ENCODE measurements at regions not wholly inside any gene's neighbourhood (a gene's known extent, or its start where the extent isn't known, plus 50 kb on each side); places are given as distances from the start of the nearest gene placed in this dataset.

DNA sequence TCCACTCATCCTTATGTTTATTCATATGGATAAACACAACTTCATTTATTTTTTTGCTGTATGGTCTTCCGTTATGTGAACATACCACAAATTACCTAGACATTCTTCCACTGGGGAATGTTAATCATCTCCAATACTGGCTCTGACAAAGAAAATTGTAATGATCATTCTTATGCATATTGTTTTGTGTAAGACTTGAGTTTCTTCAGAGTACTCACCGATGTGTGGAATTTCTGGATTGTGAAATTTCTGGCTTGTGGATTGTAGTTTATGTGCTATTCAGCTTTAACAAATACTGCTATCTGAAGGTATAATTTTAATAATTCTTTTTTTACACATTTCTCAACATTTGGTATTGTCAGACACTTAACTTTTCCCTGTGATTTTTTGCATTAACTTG is 212.2 kb upstream of the THUMPD2 start:
- DNase-seq: no peak
- no peaks in the 10 kb centered on the region for H3K36me3 Mint-ChIP-seq (ENCODE audit: unreplicated experiment)
- TF ChIP-seq, protein P1, sequence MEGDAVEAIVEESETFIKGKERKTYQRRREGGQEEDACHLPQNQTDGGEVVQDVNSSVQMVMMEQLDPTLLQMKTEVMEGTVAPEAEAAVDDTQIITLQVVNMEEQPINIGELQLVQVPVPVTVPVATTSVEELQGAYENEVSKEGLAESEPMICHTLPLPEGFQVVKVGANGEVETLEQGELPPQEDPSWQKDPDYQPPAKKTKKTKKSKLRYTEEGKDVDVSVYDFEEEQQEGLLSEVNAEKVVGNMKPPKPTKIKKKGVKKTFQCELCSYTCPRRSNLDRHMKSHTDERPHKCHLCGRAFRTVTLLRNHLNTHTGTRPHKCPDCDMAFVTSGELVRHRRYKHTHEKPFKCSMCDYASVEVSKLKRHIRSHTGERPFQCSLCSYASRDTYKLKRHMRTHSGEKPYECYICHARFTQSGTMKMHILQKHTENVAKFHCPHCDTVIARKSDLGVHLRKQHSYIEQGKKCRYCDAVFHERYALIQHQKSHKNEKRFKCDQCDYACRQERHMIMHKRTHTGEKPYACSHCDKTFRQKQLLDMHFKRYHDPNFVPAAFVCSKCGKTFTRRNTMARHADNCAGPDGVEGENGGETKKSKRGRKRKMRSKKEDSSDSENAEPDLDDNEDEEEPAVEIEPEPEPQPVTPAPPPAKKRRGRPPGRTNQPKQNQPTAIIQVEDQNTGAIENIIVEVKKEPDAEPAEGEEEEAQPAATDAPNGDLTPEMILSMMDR (IDR thresholded peaks at IDR 0.05; ENCODE audit: partially characterized antibody, unreplicated experiment): no peak
- no peaks in the 10 kb centered on the region for H3K9me3 Mint-ChIP-seq (ENCODE audit: unreplicated experiment)
- H3K4me1 Mint-ChIP-seq (ENCODE audit: low read depth, unreplicated experiment): no peaks in the 10 kb centered on the region
- H3K4me3 Mint-ChIP-seq (ENCODE audit: unreplicated experiment): no peak overlapping the region
- H3K27ac Mint-ChIP-seq (ENCODE audit: unreplicated experiment): no peak overlapping the region
- H3K27me3 Mint-ChIP-seq (ENCODE audit: unreplicated experiment): no peaks in the 10 kb centered on the region

GRCh38 chr2:39990335-39990900 is 211.4 kb upstream of the THUMPD2 start:
- TF ChIP-seq, protein P1 (IDR thresholded peaks at IDR 0.05; ENCODE audit: partially characterized antibody, unreplicated experiment): no peak
- no peaks in the 10 kb centered on the region for H3K4me1 Mint-ChIP-seq (ENCODE audit: low read depth, unreplicated experiment)
- no peaks in the 10 kb centered on the region for H3K36me3 Mint-ChIP-seq (ENCODE audit: unreplicated experiment)
- H3K27ac Mint-ChIP-seq (ENCODE audit: unreplicated experiment): no peak overlapping the region
- no peaks in the 10 kb centered on the region for H3K9me3 Mint-ChIP-seq (ENCODE audit: unreplicated experiment)
- DNase-seq: no peak
- no peaks in the 10 kb centered on the region for H3K27me3 Mint-ChIP-seq (ENCODE audit: unreplicated experiment)
- no peak overlapping the region for H3K4me3 Mint-ChIP-seq (ENCODE audit: unreplicated experiment)

- H3K9me3 Mint-ChIP-seq (ENCODE audit: unreplicated experiment): no peaks in the 10 kb centered on the region
- H3K4me3 Mint-ChIP-seq (ENCODE audit: unreplicated experiment): no peak overlapping the region
- no peaks in the 10 kb centered on the region for H3K4me1 Mint-ChIP-seq (ENCODE audit: low read depth, unreplicated experiment)
- no peaks in the 10 kb centered on the region for H3K36me3 Mint-ChIP-seq (ENCODE audit: unreplicated experiment)
- TF ChIP-seq, protein P1 (IDR thresholded peaks at IDR 0.05; ENCODE audit: partially characterized antibody, unreplicated experiment): no peak
- DNase-seq: no peak
- H3K27me3 Mint-ChIP-seq (ENCODE audit: unreplicated experiment): no peaks in the 10 kb centered on the region
- no peak overlapping the region for H3K27ac Mint-ChIP-seq (ENCODE audit: unreplicated experiment)
These were observed 210.8 kb upstream of the THUMPD2 start for GRCh38 chr2:39989888-39990287.

DNA sequence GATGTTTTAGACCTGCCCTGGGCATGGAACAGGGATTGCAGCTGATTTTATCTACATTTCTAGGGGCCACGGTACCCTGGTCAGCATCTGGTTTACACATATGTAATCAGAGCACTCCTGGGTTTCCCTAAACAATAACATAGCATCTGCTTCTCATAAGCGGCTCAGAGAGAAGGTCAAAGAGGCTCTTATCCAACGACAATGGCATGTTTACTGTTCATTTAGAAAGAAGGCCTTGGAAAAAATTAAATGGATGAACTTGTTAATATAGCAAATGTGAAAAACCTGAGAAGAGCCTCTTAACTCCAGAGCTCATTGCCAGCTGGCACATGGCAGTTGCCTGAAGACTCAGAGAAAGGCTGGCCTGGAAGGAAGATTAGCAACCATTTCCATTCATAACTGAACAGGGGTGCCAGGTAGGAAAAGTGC is 202.8 kb upstream of the THUMPD2 start:
- DNase-seq: no peak
- H3K36me3 Mint-ChIP-seq (ENCODE audit: unreplicated experiment): no peaks in the 10 kb centered on the region
- TF ChIP-seq, protein P1 (IDR thresholded peaks at IDR 0.05; ENCODE audit: partially characterized antibody, unreplicated experiment): no peak
- H3K9me3 Mint-ChIP-seq (ENCODE audit: unreplicated experiment): peaks cover 2% of the 10 kb centered on the region
- no peaks in the 10 kb centered on the region for H3K27me3 Mint-ChIP-seq (ENCODE audit: unreplicated experiment)
- H3K27ac Mint-ChIP-seq (ENCODE audit: unreplicated experiment): no peak overlapping the region
- H3K4me3 Mint-ChIP-seq (ENCODE audit: unreplicated experiment): no peak overlapping the region
- H3K4me1 Mint-ChIP-seq (ENCODE audit: low read depth, unreplicated experiment): no peaks in the 10 kb centered on the region

DNA sequence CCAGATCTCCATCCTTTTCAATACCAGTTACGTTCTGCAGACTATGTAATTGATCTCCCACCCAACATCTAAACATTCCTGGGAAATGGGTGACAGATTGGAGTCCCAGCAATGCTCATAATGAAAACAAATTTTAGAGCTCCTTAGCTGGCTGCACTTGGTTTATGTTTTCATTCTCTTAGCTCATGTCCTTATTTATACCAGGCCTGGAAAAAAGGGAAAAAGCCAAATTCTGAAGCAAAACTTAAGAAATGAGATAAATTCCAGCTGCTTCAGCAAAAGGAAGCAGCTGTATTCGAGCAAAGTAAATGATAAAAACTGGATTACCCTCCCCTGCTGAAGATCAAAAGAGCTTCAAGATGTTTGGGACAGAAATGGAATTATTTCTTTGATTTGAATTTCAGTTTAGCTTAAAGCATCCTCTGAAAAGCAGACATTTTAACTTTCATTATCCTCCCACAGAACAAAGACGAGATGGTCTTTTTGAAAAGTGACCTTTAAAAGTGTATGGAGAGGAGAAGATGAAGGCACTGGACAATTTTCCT is 196.5 kb upstream of the THUMPD2 start:
- H3K4me1 Mint-ChIP-seq (ENCODE audit: low read depth, unreplicated experiment): no peaks in the 10 kb centered on the region
- no peak for DNase-seq
- no peaks in the 10 kb centered on the region for H3K9me3 Mint-ChIP-seq (ENCODE audit: unreplicated experiment)
- TF ChIP-seq, protein P1 (IDR thresholded peaks at IDR 0.05; ENCODE audit: partially characterized antibody, unreplicated experiment): no peak
- no peaks in the 10 kb centered on the region for H3K36me3 Mint-ChIP-seq (ENCODE audit: unreplicated experiment)
- no peak overlapping the region for H3K4me3 Mint-ChIP-seq (ENCODE audit: unreplicated experiment)
- H3K27me3 Mint-ChIP-seq (ENCODE audit: unreplicated experiment): no peaks in the 10 kb centered on the region
- no peak overlapping the region for H3K27ac Mint-ChIP-seq (ENCODE audit: unreplicated experiment)

Measured in glutamatergic neuron (in vitro differentiated cells).